ENCODE measurements at regions not wholly inside any gene's neighbourhood (a gene's known extent, or its start where the extent isn't known, plus 50 kb on each side); places are given as distances from the start of the nearest gene placed in this dataset.
"Not testable (repeated sequence)": the region's sequence is repeated elsewhere in the genome, so short reads cannot be mapped to it uniquely, and the experiment has no call there.

- peak overlapping the region in 3 of 11 experiments; percentile 16 to 50 (median 35); a peak in 4 of 22 replicates for H3K9ac ChIP-seq
These were observed 185.1 kb downstream of the GOLGA6L6 start for GRCh38 chr15:20356444-20356910.

GRCh38 chr15:20355256-20355868, 186.2 kb downstream of the GOLGA6L6 start:
- H3K9ac ChIP-seq, result no peak overlapping the region
- no peak overlapping the region for H3K4me3 ChIP-seq

More at GRCh38 chr15:20356444-20356910, 185.1 kb downstream of the GOLGA6L6 start:
- H3K9me3 ChIP-seq (replicated peaks in 1 of 11), result no peaks in the 10 kb centered on the region
- peaks cover 0 to 13% (median 0%) of the 10 kb centered on the region in 11 experiments; a peak in 3 of 22 replicates for H4K20me1 ChIP-seq
- H3K27ac ChIP-seq, result peak overlapping the region in 1 of 11 experiments; percentile 18; a peak in 2 of 22 replicates
- H3K4me3 ChIP-seq, result 0 out of 20 replicates have a peak overlapping the region, but pooled peaks of 1 of the 10 experiments have one; percentile 19
- H3K27me3 ChIP-seq, result no peaks in the 10 kb centered on the region; a peak in 1 of 22 replicates
- peaks cover 0 to 41% (median 35%) of the 10 kb centered on the region in 10 experiments; a peak in 16 of 20 replicates for H3K4me1 ChIP-seq
- H3K4me2 ChIP-seq, result peak overlapping the region; percentile 55 to 68 (median 61)
- TF ChIP-seq Cebpa-rat (IDR thresholded peaks at IDR 0.05), result no peak
- H3K36me3 ChIP-seq, result no peaks in the 10 kb centered on the region

GRCh38 chr15:20354884-20355223, 186.7 kb downstream of the GOLGA6L6 start:
- not testable (repeated sequence) for H3K4me3 ChIP-seq; H3K27me3 ChIP-seq; H3K36me3 ChIP-seq; H3K27ac ChIP-seq; H3K9me3 ChIP-seq (replicated peaks in 1 of 11); H3K4me2 ChIP-seq; H3K9ac ChIP-seq
- peaks cover 0 to 13% (median 0%) of the 10 kb centered on the region in 11 experiments; a peak in 3 of 22 replicates for H4K20me1 ChIP-seq
- H3K4me1 ChIP-seq, result peaks cover 0 to 42% (median 35%) of the 10 kb centered on the region in 10 experiments; a peak in 16 of 20 replicates

More at GRCh38 chr15:20355256-20355868, 186.2 kb downstream of the GOLGA6L6 start:
- Histone ChIP-seq H4K20me1 (peaks cover 0 to 13% (median 0%) of the 10 kb centered on the region in 11 experiments; a peak in 3 of 22 replicates), H3K27ac (no peak overlapping the region), H3K4me2 (no peak overlapping the region), H3K27me3 (no peaks in the 10 kb centered on the region), H3K4me1 (peaks cover 0 to 41% (median 35%) of the 10 kb centered on the region in 10 experiments; a peak in 16 of 20 replicates), H3K36me3 (no peaks in the 10 kb centered on the region), H3K9me3 (replicated peaks in 1 of 11) (no peaks in the 10 kb centered on the region)
- TF ChIP-seq Cebpa-rat (IDR thresholded peaks at IDR 0.05), result no peak

DNA sequence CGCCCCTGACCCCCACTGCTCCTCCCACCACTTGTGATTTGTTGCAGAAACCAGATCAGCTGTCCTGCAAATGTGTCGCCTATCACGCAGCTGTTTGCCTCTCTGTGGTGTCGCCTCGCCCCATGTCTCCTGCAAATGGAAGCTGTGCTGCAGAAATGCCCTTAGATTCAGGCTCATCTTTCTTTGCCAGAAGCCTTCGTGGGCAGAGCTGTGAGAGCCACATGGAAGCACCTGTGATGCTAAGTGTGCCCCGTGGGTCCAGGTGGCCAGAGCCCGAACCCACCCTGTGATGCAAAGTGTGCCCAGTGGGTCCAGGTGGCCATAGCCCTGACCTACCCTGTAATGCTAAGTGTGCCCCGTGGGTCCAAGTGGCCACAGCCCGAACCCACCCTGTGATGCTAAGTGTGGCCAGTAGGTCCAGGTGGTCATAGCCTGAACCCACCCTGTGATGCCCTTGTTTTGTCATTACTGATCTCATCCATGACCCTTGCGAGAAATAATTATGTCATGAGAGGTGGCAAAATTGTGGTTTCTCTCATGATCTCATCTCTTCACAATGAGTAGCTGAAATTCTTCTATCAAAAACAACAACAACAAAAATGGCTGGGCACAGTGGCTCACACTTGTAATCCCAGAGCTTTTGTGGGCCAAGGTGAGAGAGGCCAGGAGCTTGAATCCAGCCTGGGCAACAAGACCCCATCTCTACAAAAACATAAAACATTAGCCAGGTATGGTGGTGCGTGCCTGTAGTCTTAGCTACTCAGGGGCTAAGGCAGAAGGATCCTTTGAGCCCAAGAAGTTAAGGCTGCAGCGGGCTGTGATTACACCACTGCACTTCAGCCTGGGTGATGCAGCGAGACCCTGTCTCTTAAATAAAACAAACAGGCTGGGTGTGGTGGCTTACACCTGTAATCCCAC, 187.4 kb downstream of the GOLGA6L6 start:
- Histone ChIP-seq H3K36me3 (no peaks in the 10 kb centered on the region), H4K20me1 (peaks cover 0 to 19% (median 0%) of the 10 kb centered on the region in 11 experiments; a peak in 3 of 22 replicates), H3K4me2 (peak overlapping the region in 5 of 11 experiments; percentile 24 to 48 (median 45); a peak in 7 of 22 replicates), H3K4me3 (no peak overlapping the region), H3K9me3 (replicated peaks in 1 of 11) (no peaks in the 10 kb centered on the region), H3K27me3 (no peaks in the 10 kb centered on the region), H3K4me1 (peaks cover 0 to 46% (median 36%) of the 10 kb centered on the region in 10 experiments; a peak in 16 of 20 replicates), H3K27ac (no peak overlapping the region), H3K9ac (no peak overlapping the region)
- no peak for TF ChIP-seq Cebpa-rat (IDR thresholded peaks at IDR 0.05)

DNA sequence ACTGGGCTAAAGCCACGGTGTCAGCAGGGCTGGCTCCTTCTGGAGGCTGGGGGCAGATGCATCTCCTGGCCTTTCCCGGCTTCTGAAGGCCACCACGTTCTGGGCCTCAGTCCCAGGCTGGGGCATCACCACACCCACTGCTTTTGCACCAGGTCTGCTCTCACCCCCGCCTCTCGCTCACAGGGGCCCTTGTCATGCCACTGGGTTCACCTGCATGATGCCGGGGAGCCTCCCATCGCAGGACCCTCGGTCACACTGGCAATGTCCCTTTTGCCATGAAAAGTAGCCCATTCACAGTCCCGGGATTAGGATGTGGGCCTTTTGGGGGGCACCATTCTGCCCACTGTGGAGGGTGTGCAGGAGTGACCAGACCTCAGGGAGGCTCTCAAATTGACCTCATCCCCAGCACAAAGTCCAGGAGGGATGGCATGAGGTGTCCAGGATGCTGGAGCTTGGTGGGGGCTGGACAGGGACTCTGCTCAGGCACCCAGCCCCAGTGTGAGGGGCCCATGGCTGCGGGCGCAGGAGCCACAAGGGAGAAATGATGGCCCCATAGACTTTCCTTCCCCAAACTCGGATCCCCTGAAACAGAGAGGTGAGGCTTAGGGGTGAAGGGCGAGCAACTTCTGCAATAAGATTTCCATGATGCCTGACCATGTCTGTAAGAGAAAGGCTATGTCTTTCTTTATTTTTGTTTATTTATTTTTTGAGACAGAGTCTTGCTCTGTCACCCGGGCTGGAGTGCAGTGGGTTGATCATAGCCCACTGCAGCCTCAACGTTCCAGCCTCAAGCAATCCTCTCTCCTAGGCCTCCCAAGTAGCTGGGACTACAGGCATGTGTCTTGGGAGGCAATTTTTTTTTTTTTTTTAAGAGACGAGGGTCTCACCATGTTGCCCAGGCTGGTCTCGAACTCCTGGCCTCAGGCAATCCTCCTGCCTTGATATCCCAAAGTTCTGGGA, 189.1 kb downstream of the GOLGA6L6 start:
- TF ChIP-seq Cebpa-rat (IDR thresholded peaks at IDR 0.05), result no peak
- H3K27me3 ChIP-seq, result no peaks in the 10 kb centered on the region
- no peaks in the 10 kb centered on the region for H3K36me3 ChIP-seq
- no peak overlapping the region; a peak in 1 of 22 replicates for H3K9ac ChIP-seq
- peaks cover 0 to 13% (median 0%) of the 10 kb centered on the region in 11 experiments; a peak in 2 of 22 replicates for H4K20me1 ChIP-seq
- peak overlapping the region in 9 of 11 experiments; percentile 17 to 48 (median 24); a peak in 17 of 22 replicates for H3K4me2 ChIP-seq
- H3K9me3 ChIP-seq (replicated peaks in 1 of 11), result no peaks in the 10 kb centered on the region
- peaks cover 0 to 46% (median 36%) of the 10 kb centered on the region in 10 experiments; a peak in 16 of 20 replicates for H3K4me1 ChIP-seq
- no peak overlapping the region for H3K4me3 ChIP-seq
- H3K27ac ChIP-seq, result 0 out of 22 replicates have a peak overlapping the region, but pooled peaks of 1 of the 11 experiments have one; percentile 0

GRCh38 chr15:20351448-20351971, 190.1 kb downstream of the GOLGA6L6 start:
- peaks cover 0 to 4% (median 0%) of the 10 kb centered on the region in 11 experiments; a peak in 5 of 22 replicates for H3K9me3 ChIP-seq (replicated peaks in 1 of 11)
- H4K20me1 ChIP-seq, result peaks cover 0 to 11% (median 0%) of the 10 kb centered on the region in 11 experiments; a peak in 2 of 22 replicates
- no peak overlapping the region for H3K9ac ChIP-seq
- H3K27me3 ChIP-seq, result no peaks in the 10 kb centered on the region
- TF ChIP-seq Cebpa-rat (IDR thresholded peaks at IDR 0.05), result no peak
- peak overlapping the region in 7 of 11 experiments; percentile 13 to 48 (median 40); a peak in 11 of 22 replicates for H3K4me2 ChIP-seq
- H3K4me3 ChIP-seq, result no peak overlapping the region
- no peaks in the 10 kb centered on the region for H3K36me3 ChIP-seq
- H3K4me1 ChIP-seq, result peaks cover 0 to 37% (median 28%) of the 10 kb centered on the region in 10 experiments; a peak in 16 of 20 replicates
- no peak overlapping the region for H3K27ac ChIP-seq

- Histone ChIP-seq H3K27ac (no peak overlapping the region; a peak in 1 of 22 replicates), H3K4me1 (peaks cover 0 to 32% (median 26%) of the 10 kb centered on the region in 10 experiments; a peak in 16 of 20 replicates), H4K20me1 (peaks cover 0 to 11% (median 0%) of the 10 kb centered on the region in 11 experiments; a peak in 2 of 22 replicates), H3K27me3 (no peaks in the 10 kb centered on the region), H3K9me3 (replicated peaks in 1 of 11) (peaks cover 0 to 9% (median 2%) of the 10 kb centered on the region in 11 experiments; a peak in 5 of 22 replicates), H3K36me3 (no peaks in the 10 kb centered on the region), H3K4me2 (no peak overlapping the region), H3K9ac (no peak overlapping the region), H3K4me3 (no peak overlapping the region)
- TF ChIP-seq Cebpa-rat (IDR thresholded peaks at IDR 0.05), result no peak
These were observed 191.7 kb downstream of the GOLGA6L6 start for GRCh38 chr15:20349774-20350498.

Data from BLaER1 treated with 17β-estradiol and CSF1 and Interleukin-3, amounts not matched to agents 10 nM and 100 nM (cell line).